ENCODE measurements at regions not wholly inside any gene's neighbourhood (a gene's known extent, or its start where the extent isn't known, plus 50 kb on each side); places are given as distances from the start of the nearest gene placed in this dataset.

DNA sequence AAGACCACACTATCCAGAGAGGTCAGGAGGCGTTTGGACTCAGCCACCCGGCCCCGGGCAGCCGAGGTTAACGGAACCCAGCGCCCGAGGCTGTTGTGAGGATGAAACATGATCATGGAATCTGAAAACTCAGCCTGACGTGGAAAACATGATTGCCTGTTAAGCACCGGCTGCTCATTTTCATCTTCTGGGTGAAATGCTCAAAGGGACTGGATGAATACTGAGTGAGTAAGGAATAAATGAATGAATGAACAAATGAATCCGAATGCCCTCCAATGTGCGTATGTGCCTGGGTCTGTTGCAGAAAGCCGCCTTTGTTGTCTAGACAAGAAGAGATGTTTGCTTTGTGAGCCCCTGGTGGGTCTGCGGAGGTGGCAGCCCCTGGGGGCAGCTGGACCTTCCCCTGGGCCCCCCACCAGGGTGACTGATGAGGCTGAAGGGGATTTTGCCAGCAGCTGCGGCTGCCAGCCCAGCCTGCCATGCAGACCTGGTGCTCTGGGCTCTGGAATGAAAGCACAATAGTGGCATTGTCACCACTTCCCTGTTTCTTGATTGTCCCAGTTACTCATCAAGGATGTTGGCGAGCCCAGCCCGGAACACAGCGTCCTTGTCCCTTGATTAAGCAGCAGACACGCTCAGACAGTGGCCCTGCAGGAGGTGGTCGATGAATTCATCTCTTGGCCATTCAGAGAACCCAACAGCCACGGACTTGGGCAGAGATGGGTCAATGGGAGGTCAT, 211.1 kb downstream of the ANKRD60 start:
- DNase-seq (ENCODE audit: low read depth), result no peak

DNA sequence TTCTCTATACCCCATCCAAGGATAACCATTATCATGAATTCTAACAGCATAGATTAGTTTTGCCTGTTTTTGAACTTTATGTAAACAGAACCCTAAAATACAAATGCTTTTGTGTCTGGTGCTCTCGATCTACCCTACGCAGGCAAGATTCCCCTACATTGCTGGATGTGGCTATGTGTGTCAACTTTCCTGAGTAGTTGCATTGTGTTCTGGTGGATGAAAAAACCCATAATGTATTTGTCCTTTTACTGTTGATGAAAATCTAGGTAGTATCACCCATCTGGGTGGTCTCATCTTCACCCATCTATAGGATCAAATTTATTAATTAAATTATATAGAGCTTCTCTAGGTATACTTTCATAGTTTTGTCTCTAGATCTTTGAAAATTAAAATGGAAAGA, 211.7 kb downstream of the ANKRD60 start:
- DNase-seq (ENCODE audit: low read depth), result no peak

DNA sequence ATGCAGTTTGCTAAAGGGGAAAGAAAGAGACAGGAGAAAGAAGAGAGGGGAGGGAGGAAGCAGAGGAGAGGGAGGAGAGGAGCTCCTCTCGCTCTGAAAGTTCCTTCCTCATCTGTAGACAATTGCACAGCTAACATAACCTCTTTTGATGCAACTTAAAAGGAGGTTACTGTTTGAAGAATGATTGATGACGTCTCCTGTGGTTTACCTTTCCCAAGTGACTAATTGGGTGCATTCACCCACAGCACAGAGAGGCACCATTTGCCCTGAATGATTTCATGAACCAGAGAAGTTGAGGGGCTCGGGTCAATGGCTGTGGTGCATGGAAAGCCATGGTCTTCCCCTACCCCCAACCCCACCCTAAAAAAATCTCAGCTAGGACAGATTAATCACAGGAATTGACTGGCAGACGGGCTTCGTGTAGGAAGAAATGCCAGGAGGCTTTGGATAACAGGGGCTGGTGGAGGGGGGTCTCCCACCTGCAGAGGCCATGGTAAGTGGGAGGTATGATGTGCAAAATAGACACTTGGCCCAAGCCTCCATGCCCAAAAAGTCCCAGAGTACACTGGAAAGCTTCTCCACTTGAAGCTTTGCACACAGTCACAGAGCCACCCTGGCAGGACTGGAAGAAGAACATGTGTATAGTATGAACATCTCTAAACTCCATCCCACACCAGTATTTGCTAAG, 213.7 kb downstream of the ANKRD60 start:
- DNase-seq (ENCODE audit: low read depth), result no peak

DNA sequence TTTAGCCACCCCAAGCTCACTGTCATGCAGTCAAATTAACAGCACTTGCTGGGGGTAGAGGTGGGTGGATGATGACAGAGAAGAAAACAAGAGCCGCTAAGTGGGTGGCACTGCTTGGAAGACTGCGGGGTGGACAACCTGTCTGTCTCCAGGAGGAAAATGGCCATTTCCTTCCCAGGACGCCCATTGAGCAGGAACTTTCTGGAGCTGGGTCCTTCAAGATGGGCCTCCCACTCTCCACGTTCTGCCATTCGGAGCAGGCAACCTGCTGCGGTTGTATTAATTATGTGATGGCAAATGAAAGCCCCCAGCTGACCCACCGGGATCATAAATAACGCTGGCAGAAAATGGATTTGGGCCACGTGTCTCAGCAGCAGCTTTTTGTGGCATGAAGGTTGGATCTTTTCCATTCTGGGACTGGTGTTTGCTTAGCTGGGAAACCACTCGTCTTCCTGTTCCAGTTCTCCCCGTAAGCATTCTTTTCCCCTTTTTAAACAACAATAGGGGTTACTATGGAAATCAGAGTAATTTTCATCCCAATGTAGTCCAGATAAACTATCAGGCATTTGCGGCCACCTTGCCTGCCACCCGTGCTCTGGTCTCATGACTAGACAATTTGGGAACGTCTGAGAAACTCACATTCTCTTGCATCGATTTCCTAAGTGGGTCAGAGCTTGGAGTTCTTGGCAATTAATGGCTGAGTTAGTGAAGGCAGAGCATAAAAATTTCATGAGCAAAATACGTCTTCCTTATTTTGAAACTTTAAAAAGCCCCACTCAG, 215.5 kb downstream of the ANKRD60 start:
- no peak for DNase-seq (ENCODE audit: low read depth)

DNA sequence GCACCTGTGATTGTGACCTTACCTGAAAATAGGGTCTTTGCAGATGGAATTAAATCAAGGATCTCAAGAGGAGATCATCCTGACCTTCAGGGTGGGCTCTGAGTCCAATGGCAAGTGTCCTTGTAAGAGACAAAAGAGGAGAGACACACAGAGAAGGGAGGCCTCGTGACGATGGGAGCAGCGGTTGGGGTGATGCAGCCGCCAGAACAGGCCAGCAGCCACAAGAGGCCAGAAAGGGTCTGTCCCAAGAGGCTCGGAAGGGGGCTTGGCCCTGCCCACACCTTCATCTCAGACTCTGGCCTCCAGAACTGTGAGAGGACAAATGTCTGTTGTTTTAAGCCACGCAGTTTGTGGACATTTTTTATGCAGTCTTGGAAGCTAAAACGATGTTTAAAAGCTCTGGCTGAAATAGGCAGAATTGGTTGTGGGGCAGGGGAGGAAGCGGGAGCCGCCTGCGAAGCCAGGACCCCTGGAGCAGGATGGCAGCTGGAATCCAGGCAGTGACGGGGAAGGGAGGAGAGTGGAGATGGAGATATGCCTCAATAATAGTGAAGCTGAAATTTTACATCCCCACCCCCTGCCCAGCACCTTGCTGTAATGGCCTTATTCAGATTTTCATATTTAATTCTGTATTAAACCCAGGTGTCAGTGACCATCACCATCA, 216.4 kb downstream of the ANKRD60 start:
- no peak for DNase-seq (ENCODE audit: low read depth)

DNA sequence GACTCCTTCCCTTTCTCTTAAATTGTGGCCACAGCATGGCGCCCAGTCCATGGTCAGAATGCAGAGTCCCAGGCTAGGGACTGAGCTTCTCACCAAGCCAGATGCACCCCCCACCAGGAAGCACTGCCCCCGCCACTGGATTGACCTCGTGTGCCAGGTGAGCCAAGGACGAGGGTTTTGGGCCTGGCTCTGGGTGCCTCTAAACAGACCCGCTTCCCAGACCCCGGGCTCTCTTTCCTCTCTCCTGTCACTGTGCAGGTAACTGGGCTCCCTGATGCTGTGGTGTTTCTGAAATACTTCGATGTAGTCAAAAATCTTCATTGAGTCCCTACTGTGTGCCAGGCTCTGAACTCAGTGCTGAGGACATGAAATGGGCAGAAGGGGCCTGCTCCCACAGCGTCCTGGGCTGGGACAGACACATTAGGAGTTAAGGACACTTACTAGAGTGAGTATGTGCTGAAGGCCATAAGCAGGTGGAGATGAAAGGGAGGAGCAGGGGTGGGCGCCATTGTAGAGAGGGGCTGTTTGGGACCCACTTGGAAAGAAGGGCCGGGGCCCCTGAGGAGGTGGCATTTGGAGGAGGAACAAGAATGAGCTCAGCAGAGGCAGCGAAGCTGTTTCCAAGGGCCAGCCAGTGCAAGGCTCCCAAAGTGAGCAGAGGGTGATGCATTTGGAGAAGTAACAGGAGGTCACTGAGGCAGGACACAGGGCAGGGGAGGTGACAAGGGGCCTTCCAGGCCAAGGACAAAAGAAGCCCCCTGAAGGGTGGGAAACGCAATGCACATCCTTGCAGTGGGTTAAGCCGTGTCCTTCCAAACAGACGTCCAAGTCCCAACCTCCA, 217.1 kb downstream of the ANKRD60 start:
- no peak for DNase-seq (ENCODE audit: low read depth)

DNA sequence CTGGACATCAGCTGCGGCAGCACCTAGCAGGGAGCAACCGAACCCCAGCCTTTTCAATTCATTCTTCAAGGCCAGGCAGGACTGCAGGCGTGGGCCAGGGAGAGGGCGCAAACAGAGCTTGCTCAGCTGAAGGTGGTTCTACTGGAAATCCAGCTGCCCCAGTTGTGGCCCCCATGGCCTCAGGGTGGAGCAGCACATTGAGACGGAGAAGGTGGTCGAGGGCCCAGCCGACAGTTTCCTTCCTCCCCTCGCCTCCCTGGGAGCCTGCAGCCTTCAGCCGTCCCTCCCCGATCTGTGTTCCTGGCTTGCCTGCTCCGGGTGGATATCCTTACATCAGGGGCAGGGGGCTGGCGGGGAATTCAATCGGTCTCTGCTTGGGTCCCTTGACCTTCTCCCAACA, 217.8 kb downstream of the ANKRD60 start:
- no peak for DNase-seq (ENCODE audit: low read depth)

DNA sequence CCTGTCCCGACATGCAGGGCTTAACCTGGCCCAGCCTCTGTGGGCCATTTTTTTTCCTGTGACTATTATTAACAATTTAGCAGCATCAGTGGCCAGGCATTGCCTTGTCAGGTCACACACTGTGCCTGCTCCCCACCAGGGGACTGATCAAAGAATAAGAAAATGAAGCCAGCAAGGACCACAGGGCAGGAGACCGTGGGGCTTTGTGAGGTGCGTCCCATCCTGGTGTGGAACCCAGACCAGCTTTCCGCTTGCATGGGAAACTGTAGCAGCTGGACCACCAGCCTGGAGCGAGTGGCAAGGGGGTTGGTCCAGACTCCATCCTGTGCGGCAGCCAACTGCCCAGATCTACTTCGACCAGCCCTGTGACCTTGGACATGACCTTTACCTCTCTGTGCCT, 218.3 kb downstream of the ANKRD60 start:
- DNase-seq (ENCODE audit: low read depth), result no peak

DNA sequence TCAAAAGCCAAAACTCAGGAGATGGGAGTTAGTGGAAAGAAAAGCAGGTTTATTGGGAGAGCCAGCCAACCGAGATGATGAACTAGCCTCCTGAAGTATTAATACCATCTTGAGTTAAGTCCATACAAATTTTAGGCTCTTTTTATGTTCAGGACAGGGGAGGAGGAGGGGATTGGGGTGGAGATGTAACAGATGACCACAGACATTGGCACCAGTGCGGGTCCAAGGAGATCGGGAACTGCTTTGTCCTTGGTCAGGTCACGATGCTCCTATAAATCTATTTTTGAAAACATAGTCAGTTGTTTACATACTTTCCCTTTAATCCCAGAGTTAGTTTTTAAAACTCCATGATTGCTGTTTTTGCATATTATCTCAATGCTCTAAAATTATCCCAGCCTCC, 219.6 kb downstream of the ANKRD60 start:
- no peak for DNase-seq (ENCODE audit: low read depth)

DNA sequence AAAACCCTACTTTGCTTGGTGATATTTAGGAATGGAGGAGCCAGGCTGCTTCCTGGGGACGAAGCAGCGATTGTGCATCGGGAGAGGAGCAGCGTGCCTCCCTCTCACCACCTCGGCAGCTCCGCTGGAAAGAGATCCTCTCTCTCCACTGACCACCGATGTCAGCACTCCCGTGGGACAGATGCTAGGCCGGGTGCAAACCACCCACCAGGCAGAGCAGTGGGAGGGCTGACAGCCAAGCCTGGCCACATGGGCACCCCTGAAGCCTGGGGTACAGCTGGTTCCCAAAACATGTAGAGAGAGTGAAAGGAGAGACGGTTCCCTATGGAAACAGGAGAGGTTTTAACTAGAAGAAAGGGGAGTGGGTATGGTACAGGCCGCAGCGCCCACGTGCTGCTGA, 220.0 kb downstream of the ANKRD60 start:
- no peak for DNase-seq (ENCODE audit: low read depth)

DNA sequence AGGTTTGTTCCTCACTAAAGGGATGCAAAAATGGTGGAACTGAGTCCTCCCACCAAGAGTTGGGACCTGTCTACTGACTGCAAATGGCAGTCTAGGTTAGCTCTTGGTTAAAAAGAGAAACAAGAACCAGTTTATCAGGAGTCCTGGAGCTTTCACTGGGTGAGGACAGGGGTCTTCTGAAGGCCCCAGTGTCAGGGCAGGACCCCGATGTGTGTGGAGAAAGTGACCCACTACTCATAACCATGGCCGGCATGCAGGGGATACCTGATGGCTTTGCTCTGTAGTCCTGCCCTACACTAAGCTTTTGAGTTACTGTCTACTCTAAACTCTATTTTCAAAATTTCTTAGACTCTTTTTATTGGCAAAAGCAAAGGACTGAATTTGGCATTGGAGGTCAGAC, 220.5 kb downstream of the ANKRD60 start:
- DNase-seq (ENCODE audit: low read depth), result no peak

DNA sequence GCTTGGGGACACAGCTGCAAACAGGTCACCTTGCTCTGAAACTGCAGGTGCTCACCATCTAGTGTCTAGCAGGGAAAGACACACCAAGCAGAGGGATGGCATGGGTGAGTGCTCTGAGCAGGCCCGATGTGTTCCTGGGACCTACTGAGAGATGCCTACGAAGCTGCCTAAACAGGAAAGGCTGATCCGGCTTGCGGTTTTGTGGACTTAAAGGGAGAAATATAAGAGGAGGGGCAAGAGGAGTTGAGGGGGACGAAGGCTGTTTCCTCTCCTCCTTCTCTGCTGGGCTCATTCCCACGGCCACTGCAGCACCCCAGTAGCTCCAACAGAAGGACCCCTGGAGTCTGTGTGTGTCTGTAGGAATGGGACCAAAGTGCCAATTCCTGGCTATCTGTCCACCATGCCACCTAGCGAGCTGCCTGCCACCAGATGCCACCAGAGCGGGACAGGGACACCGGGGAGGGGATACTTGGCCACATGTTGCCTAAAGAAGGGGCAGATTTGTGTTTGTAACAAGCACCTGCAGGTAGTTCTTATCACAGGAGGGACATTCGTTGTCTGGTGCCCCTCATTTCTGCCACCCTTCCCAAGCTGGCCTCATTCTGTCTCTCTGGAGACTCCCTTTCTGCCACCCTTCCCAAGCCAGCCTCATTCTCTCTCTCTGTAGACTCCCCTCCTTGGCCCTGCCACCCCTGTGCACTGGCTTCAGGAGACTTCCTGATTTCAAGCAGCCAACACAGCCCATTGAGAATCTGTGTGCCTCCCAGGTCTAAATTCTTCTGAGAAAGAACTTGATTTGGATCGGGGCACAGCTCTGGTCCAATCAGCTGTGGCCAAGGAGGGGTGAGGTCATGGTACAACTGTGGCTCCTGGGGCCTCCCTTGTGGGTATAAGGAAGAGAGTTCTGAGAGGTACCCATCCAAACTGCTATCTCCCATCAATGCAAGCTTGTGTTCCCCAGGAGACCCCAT, 221.8 kb downstream of the ANKRD60 start:
- no peak for DNase-seq (ENCODE audit: low read depth)

DNA sequence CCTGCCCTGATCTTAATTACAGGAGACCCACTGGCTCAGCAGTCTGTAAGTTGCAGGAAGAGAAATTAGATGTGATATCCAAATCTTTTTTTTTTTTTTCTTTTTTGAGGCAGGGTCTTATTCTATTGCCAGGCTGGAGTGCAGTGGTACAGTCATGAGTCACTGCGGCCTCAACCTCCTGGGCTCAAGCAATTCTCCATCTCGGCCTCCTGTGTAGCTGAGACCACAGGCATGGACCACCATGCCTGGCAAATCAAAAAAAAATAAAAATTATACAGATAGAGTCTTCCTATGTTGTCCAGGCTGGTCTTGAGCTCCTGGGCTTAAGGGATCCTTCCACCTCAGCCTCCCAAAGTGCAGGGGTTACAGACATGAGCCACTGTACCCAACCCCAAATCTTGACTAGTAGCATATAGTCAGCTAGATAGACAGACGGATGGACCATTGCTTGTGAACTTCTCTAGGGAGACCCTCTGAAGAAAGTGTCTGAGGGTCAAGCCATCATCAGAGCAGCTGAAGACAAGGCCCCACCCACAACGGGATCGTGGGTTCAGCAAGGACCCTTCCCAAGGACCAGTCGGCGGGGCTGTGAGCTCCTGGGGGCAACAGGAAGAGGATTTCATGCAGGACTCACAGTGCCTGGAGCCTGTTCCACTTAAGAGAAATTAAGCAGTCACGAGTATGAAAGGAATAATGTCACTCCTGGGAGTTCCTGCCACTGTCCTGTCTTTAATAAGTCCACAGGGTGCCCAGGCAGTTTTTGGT, 222.7 kb downstream of the ANKRD60 start:
- DNase-seq (ENCODE audit: low read depth), result no peak

DNA sequence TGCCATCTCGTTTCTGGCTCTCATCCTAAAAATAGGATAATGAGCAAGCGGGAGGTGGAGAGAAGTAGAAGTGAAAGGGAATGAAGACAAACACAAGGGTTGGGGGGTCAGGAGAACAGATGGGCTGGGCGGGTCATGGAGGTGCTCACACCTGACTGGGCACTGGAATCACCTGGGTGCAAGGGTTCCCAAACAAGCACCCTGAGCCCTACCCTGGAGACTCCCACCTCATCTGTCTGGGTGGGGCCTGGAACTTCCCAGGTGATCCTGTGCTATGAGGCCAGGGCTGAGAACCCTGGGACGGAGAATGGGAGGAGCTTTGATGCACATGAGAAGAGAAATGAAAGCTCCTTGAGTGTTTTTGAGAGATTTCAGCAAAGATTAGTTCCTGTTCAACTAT, 223.6 kb downstream of the ANKRD60 start:
- no peak for DNase-seq (ENCODE audit: low read depth)

DNA sequence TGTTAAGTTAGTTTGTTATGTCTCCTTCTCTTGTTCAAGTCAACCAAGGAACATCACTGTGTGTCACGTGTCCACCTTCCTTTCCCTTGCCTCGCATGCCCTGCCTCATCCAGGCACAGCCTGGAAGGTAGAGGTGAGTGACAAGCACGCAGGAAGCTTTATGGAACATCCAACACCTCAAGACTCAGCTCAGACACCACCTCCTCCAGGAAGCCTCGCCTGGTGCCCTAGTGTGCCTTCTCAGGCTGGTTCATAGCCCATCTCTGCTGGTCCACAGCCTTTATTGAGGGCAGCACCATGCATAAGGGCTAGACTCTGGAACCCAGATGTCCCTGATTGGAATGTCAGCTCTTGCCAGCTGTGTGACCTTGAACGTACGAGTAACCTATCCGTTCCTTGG, 224.3 kb downstream of the ANKRD60 start:
- no peak for DNase-seq (ENCODE audit: low read depth)

DNA sequence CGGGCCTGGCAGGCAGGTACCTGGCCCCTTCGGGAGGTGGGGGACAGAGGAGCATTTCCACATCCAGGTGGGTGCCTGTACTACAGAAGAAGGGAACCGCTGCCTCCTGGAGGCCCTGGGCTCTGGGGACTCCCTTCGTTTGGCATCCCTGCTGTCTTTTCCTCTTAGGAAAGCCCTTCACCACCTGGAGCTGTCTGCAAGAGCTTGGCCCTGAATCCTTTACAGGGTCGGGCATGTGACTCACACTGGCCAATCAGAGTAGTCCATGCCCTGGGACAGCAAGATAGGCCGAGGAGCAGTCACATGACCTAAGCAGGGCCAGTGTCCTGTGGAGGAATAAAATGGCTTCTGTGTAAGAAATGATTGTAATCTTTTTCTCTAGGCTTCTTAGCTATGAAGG, 224.9 kb downstream of the ANKRD60 start:
- DNase-seq (ENCODE audit: low read depth), result no peak

DNA sequence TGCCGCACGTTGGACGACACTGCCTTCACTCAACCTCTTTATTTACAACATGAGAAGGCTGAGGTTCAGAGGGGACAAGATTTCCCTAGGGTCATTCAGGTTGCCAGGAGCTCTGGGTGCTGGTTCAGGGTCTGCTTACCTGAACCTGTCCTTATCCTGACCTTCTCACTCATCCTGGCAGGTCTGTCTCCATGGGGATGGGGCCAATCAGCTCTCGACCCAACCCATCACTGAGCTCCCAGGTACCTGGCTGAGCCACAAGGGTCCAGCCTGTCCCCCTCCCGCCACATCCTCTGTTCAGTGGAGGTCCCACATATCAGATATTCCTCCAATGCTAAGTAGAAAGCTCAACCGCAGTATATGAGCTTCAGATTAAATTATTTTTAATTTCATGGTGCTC, 225.6 kb downstream of the ANKRD60 start:
- DNase-seq (ENCODE audit: low read depth), result no peak

DNA sequence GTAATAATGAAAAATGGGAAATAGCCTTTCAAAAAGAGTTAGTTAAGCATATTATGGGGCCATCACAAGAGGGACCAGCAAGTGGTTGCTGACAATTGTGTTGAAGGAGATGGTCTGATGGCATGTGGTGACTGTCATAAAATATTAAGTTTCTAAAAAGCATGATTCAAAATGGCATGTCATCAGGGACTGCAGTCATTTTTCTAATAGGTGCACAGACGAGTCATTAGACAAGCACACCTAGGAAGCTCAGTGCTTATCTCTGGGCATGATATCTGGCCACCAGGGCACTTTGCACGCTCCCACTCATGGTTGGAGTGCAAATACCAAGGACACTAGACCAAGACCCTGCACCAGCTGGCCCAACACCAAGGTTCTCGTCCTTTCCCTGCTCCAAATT, 226.5 kb downstream of the ANKRD60 start:
- DNase-seq (ENCODE audit: low read depth), result no peak

DNA sequence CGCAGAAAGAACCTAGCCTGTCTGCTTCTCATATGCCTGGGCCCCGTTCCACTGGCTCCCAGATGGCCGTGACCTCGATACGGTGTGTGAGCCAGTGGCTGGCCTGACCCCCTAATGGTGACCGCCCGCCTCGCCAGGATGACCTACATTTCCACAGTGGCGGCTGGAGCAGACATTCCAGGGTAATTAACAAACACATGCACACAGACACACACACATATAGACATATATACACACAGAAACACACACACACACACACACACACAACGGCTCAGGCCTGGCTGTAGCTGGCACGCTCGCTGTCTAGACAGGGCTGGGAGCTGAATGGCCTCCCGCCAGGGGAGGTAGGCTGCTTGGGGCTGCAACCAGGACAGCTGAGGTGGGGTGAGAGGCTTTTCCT, 227.1 kb downstream of the ANKRD60 start:
- DNase-seq (ENCODE audit: low read depth), result no peak

DNA sequence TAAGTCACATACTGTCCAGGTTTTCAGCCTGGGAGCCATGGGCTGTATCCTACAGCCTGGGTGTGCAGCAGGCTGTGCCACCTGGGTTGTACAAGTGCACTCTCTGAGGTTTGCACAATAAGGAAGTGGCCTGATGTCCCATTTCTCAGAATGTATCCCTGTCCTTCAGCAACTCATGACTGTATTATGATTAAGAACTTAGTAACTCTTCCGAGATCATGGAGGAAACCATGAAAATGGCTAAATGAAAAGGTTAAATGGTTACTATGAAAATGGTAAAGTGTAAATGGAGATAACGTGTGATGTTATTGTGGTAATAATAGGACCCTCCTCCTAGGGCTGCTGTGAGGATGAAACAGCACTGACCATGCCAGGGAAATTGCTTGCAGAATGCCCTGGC, 227.6 kb downstream of the ANKRD60 start:
- no peak for DNase-seq (ENCODE audit: low read depth)

Data from CMK (cell line).